Peyer's patch (tissue), 4 donors: ENCODE measurements at regions not wholly inside any gene's neighbourhood (a gene's known extent, or its start where the extent isn't known, plus 50 kb on each side); places are given as distances from the start of the nearest gene placed in this dataset.

ENCODE experiments used
- DNase-seq, 3 donors: peaks; one replicate each; pipeline ENCODE4 v3.0.0-alpha.2; 2017 to 2019
- H3K27ac ChIP-seq, 4 donors: fragments of 200-600 bp; sonication (generic); one replicate each; pipeline ENCODE4 v1.5.1; 2016 to 2019
- H3K27me3 ChIP-seq, 2 donors: fragments of 200-600 bp; sonication (generic); one replicate each; pipeline ENCODE4 v1.5.1; 2019
- H3K36me3 ChIP-seq, 3 donors: fragments of 200-600 bp; sonication (generic); one replicate each; pipeline ENCODE4 v1.5.1; 2016 to 2019
- H3K4me1 ChIP-seq, 4 donors: fragments of 200-600 bp; sonication (generic); one replicate each; pipeline ENCODE4 v1.5.1; 2016 to 2019
- H3K4me3 ChIP-seq, 4 donors: fragments of 200-600 bp; sonication (generic); 1 replicate in 3 of 4; 2 replicates in 1 of 4; pipeline ENCODE4 v1.5.1; 2016 to 2019; ENCODE audit warnings: mild to moderate bottlenecking in 1 of 4
- H3K9me3 ChIP-seq, 4 donors: fragments of 200-600 bp; sonication (generic); one replicate each; pipeline ENCODE4 v1.5.1; 2016 to 2019; ENCODE audit warnings: mild to moderate bottlenecking in 1 of 4
- CTCF ChIP-seq, 6 experiments: fragments of 450-650 bp in 4 of 6; fragments of 200-600 bp in 2 of 6; sonication (generic) in 1 of 6; IDR thresholded peaks; one replicate each; pipeline ENCODE4 v1.5.1; 2017 to 2019; ENCODE audit warnings: antibody characterized with exemption in 6 of 6, mild to moderate bottlenecking in 3 of 6, moderate library complexity in 1 of 6
- POLR2A ChIP-seq, 2 donors: fragments of 450-650 bp; IDR thresholded peaks; one replicate each; pipeline ENCODE4 v1.5.1; 2017; ENCODE audit warnings: antibody characterized with exemption in 2 of 2, mild to moderate bottlenecking in 2 of 2, moderate library complexity in 2 of 2
- small RNA-seq, 2 donors: library from RNA; depleted of rRNA; stranded (forward); fragments of <200 nt; gene quantifications; one replicate each; pipeline ENCODE3, GENCODE V24; 2016

- H3K27me3 ChIP-seq = no peaks in the 10 kb centered on the region
- no peak for DNase-seq
- peaks cover 0 to 10% (median 0%) of the 10 kb centered on the region in 4 donors for H3K4me1 ChIP-seq
- H3K27ac ChIP-seq = no peak overlapping the region
- TF ChIP-seq POLR2A (IDR thresholded peaks at IDR 0.05) (no peak), CTCF (IDR thresholded peaks at IDR 0.05) (no peak)
- H3K36me3 ChIP-seq = no peaks in the 10 kb centered on the region
- no peaks in the 10 kb centered on the region for H3K9me3 ChIP-seq
- H3K4me3 ChIP-seq = no peak overlapping the region
These were observed 51.0 kb upstream of the PICALM start for GRCh38 chr11:86119906-86120305.

DNA sequence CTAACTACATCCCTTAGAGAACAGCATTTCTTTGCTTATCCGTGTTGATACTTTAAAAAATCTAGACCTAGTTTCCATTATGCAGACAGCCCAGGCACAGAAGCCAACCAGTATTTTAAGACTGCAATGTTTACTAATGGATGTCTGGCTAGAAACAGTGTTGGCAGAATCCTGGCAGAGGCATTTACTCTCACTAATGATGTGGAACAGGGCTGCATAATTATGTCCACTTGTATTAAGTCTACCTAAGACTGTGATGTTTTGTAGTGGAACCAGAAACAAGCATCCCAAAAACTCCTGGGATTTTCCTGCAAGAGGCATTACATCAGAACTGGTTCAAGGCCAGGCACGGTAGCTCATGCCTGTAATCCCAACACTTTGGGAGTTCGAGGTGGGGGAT is 50.2 kb upstream of the PICALM start:
- Histone ChIP-seq H3K9me3 (no peaks in the 10 kb centered on the region), H3K4me1 (peaks cover 0 to 10% (median 0%) of the 10 kb centered on the region in 4 donors), H3K36me3 (no peaks in the 10 kb centered on the region), H3K27me3 (no peaks in the 10 kb centered on the region), H3K27ac (no peak overlapping the region), H3K4me3 (no peak overlapping the region)
- no peak for TF ChIP-seq POLR2A (IDR thresholded peaks at IDR 0.05)
- no peak for TF ChIP-seq CTCF (IDR thresholded peaks at IDR 0.05)
- no peak for DNase-seq

Small RNA genes lying in the stretch of these regions (small RNA-seq; reads per million reads assigned to genes)
- 0 reads per million in 2 donors for gene RNU6-560P
